DOHH2 (cell line): ENCODE measurements at regions not wholly inside any gene's neighbourhood (a gene's known extent, or its start where the extent isn't known, plus 50 kb on each side); places are given as distances from the start of the nearest gene placed in this dataset.

Experiments
- EZH2phosphoT487 ChIP-seq: fragments of 200-600 bp; sonication (generic); IDR thresholded peaks from 2 replicates; pipeline ENCODE4 v1.6.1; 2017; ENCODE audit warnings: borderline replicate concordance, mild to moderate bottlenecking, antibody characterized with exemption, low read length, moderate library complexity, mixed read lengths
- TF ChIP-seq, protein P1 (sequence below): fragments of 200-600 bp; sonication (generic); IDR thresholded peaks from one replicate; pipeline ENCODE4 v1.5.1; 2014; ENCODE audit warnings: antibody characterized with exemption, mild to moderate bottlenecking, low read depth, low read length; ENCODE audit not compliant: poor library complexity, severe bottlenecking

DNA sequence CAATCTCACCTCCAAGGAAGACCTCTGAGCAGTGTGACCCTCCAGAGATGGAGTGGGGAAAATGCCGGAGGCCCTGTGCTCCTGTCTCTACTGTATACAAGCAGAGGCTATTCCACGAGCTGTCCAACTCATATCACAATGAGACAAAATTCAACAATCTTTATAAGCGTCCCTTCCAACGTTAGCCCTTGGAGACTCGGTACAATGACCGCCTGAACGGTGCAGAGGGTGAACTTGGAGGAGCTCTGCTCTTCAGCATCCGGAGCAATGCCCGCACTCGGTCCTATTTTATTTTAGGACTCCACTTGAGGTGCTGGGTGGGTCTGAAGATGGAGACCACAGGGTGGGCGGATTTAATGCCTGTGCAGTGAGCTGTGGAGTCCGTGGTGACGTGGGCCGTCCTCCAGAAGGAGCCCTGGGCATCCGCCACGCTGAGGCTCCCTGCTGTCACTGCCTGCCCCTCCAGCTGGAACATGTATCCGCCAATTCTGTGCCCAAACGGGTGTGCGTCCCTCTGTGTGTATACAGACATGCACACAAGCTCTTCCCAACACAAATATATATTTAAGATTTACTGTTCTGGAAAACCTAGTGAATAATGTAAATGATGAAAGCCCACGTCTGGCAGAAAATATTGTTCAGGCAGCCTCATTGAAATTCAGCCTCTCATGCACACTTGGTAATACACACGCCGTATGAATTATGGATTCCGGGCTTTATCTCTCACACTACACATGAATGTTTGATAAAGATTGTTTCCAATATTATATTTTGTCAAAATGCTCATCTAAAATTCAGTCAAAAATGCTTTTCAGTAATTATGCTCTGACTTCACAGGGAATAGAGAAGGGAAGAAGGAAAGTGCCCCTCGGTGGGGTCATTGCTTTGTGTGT lies 239.9 kb upstream of the ZMIZ1 start:
- TF ChIP-seq, protein P1, sequence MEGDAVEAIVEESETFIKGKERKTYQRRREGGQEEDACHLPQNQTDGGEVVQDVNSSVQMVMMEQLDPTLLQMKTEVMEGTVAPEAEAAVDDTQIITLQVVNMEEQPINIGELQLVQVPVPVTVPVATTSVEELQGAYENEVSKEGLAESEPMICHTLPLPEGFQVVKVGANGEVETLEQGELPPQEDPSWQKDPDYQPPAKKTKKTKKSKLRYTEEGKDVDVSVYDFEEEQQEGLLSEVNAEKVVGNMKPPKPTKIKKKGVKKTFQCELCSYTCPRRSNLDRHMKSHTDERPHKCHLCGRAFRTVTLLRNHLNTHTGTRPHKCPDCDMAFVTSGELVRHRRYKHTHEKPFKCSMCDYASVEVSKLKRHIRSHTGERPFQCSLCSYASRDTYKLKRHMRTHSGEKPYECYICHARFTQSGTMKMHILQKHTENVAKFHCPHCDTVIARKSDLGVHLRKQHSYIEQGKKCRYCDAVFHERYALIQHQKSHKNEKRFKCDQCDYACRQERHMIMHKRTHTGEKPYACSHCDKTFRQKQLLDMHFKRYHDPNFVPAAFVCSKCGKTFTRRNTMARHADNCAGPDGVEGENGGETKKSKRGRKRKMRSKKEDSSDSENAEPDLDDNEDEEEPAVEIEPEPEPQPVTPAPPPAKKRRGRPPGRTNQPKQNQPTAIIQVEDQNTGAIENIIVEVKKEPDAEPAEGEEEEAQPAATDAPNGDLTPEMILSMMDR, result no peak
- TF ChIP-seq EZH2phosphoT487, result no peak
